ENCODE measurements at regions not wholly inside any gene's neighbourhood (a gene's known extent, or its start where the extent isn't known, plus 50 kb on each side); places are given as distances from the start of the nearest gene placed in this dataset.

- Mint-ChIP-seq H3K27ac (ENCODE audit: unreplicated experiment) (no peak overlapping the region), H3K4me1 (no peaks in the 10 kb centered on the region), H3K9me3 (no peaks in the 10 kb centered on the region), H3K4me3 (no peak overlapping the region), H3K36me3 (ENCODE audit: low read depth) (peaks cover 2% of the 10 kb centered on the region), H3K27me3 (ENCODE audit: low read depth) (no peaks in the 10 kb centered on the region)
- no peak for DNase-seq (ENCODE audit: low read depth, low spot score)
- TF ChIP-seq CTCF (conservative IDR thresholded peaks at IDR 0.05), result no peak
Observed at GRCh38 chr11:8740129-8740528, 57.5 kb downstream of the RPL27A start.

GRCh38 chr11:8744423-8744822, 61.8 kb downstream of the RPL27A start:
- no peaks in the 10 kb centered on the region for H3K27me3 Mint-ChIP-seq (ENCODE audit: low read depth)

GRCh38 chr11:8745431-8746253, 63.0 kb downstream of the RPL27A start:
- DNase-seq (ENCODE audit: low read depth, low spot score), result no peak
- Mint-ChIP-seq H3K9me3 (no peaks in the 10 kb centered on the region), H3K27me3 (ENCODE audit: low read depth) (no peaks in the 10 kb centered on the region), H3K4me3 (no peak overlapping the region), H3K27ac (ENCODE audit: unreplicated experiment) (no peak overlapping the region), H3K4me1 (no peaks in the 10 kb centered on the region), H3K36me3 (ENCODE audit: low read depth) (peaks cover 2% of the 10 kb centered on the region)
- TF ChIP-seq CTCF (conservative IDR thresholded peaks at IDR 0.05), result no peak

More at GRCh38 chr11:8744423-8744822, 61.8 kb downstream of the RPL27A start:
- peaks cover 1% of the 10 kb centered on the region for H3K36me3 Mint-ChIP-seq (ENCODE audit: low read depth)
- DNase-seq (ENCODE audit: low read depth, low spot score), result no peak
- no peak overlapping the region for H3K27ac Mint-ChIP-seq (ENCODE audit: unreplicated experiment)
- no peaks in the 10 kb centered on the region for H3K4me1 Mint-ChIP-seq
- TF ChIP-seq CTCF (conservative IDR thresholded peaks at IDR 0.05), result no peak
- H3K9me3 Mint-ChIP-seq, result no peaks in the 10 kb centered on the region
- no peak overlapping the region for H3K4me3 Mint-ChIP-seq

GRCh38 chr11:8746331-8746974, 63.9 kb downstream of the RPL27A start:
- peaks cover 2% of the 10 kb centered on the region for H3K9me3 Mint-ChIP-seq
- H3K36me3 Mint-ChIP-seq (ENCODE audit: low read depth), result peaks cover 9% of the 10 kb centered on the region
- no peak for TF ChIP-seq CTCF (conservative IDR thresholded peaks at IDR 0.05)
- no peak overlapping the region for H3K4me3 Mint-ChIP-seq
- no peak for DNase-seq (ENCODE audit: low read depth, low spot score)
- H3K27me3 Mint-ChIP-seq (ENCODE audit: low read depth), result no peaks in the 10 kb centered on the region
- no peak overlapping the region for H3K27ac Mint-ChIP-seq (ENCODE audit: unreplicated experiment)
- H3K4me1 Mint-ChIP-seq, result no peaks in the 10 kb centered on the region

GRCh38 chr11:8747173-8747572, 64.6 kb downstream of the RPL27A start:
- no peaks in the 10 kb centered on the region for H3K27me3 Mint-ChIP-seq (ENCODE audit: low read depth)
- H3K36me3 Mint-ChIP-seq (ENCODE audit: low read depth), result peaks cover 13% of the 10 kb centered on the region
- TF ChIP-seq CTCF (conservative IDR thresholded peaks at IDR 0.05), result no peak

More at GRCh38 chr11:8747173-8747572, 64.6 kb downstream of the RPL27A start:
- Mint-ChIP-seq H3K4me3 (no peak overlapping the region), H3K9me3 (peaks cover 6% of the 10 kb centered on the region), H3K27ac (ENCODE audit: unreplicated experiment) (no peak overlapping the region), H3K4me1 (no peaks in the 10 kb centered on the region)
- DNase-seq (ENCODE audit: low read depth, low spot score), result no peak
